ENCODE measurements at regions not wholly inside any gene's neighbourhood (a gene's known extent, or its start where the extent isn't known, plus 50 kb on each side); places are given as distances from the start of the nearest gene placed in this dataset.
"Not testable (repeated sequence)": the region's sequence is repeated elsewhere in the genome, so short reads cannot be mapped to it uniquely, and the experiment has no call there.

- DNase-seq (ENCODE audit: low read depth, low spot score), result no peak
Observed at GRCh38 chr13:74730556-74731331, 596.5 kb upstream of the KLF12 start.

DNA sequence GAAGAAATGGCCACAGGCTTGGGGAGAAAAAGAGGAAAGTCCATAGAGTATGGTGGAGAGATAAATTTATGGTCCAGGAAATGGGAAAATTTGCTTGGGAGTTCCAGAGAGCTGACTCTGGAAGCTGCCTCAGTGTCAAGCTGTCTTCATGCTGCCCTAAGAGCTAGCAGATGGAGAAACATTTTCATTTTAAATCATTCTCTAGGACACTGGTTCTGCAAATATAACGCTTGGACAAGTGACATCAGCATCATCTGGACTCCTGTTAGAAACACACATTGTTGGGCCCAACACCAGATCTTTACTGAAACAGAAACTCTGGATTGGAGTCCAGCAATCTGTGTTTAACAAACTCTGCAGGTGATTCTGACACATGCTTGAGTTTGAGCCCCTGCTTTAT, 592.0 kb upstream of the KLF12 start:
- no peak for DNase-seq (ENCODE audit: low read depth, low spot score)

- DNase-seq (ENCODE audit: low read depth, low spot score), result not testable (repeated sequence)
Observed at GRCh38 chr13:74718232-74718842, 584.1 kb upstream of the KLF12 start.

DNA sequence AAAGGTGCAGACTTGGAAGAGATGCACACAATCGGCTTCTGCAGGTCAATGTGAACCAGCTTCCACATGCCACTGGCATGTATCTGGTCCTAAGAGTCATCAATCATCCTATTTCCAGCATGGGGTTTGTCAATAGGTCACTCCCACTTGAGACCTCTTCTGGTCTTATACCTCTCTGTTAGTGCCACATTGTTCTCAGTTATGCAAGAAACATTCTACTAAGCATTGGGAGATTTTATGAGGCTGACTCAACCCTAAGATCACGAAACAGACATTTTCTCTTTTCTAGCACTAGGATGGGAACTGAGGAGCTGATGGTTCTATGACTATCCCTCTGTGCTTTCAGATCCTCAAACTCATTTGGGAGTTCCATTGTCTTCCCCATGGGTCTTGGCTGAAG, 581.5 kb upstream of the KLF12 start:
- no peak for DNase-seq (ENCODE audit: low read depth, low spot score)

DNA sequence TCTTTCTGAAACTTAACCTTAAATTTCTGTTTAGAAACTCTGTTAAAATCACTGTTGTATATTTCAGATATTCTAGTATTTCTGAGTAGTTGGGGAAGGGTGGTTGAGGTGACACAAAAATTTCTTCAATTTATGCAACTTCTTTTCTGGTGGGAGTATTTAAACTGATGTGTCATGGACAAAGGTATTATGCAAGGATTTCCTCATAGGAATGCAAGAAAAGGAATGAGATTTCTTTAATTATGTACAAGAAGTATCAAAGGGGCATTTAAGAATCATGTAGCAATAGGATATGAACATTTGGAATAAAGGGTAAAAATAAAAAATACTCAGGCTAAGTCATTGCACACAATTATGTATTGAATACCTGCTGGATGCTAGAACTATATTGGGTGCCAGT, 575.8 kb upstream of the KLF12 start:
- no peak for DNase-seq (ENCODE audit: low read depth, low spot score)

DNA sequence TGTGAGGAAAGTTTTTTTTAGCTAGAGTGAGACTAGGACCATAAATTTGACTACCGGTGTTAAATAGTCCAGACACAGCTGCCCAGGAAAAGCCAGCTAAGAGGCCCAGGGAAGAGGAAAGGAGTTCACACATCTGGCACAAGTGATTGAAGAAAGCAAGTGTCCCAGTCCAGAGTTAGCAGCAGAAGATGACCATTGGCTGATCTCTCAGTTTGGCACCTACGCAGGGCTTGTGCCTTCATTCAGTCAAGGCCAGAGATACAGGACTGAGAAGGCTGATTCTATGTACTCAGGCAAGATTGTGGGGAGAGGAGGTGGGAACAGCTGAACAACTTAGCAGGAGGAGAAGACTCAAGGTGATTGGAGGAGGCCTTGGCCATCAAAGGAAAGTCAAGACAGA, 575.0 kb upstream of the KLF12 start:
- no peak for DNase-seq (ENCODE audit: low read depth, low spot score)

DNA sequence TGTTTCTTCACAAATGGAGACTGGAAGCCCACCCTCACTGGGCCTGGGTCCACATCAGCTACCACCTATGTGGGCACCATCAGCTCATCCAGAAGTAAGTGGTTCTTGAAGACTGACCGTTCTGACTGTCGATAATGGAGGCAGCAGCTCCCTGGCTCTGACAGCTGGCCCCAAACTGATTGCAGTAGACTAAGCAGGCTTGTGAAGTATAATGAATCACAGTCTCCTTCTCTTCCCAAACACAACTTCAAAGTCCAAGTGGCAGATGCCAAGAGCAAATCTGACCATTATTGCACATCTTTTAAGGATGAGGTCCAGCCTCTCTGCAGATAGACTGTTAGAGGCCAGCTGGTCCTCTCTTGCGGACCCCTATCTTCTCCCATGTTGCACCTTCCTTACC, 574.4 kb upstream of the KLF12 start:
- no peak for DNase-seq (ENCODE audit: low read depth, low spot score)

GRCh38 chr13:74707291-74707690, 573.1 kb upstream of the KLF12 start:
- no peak for DNase-seq (ENCODE audit: low read depth, low spot score)

DNA sequence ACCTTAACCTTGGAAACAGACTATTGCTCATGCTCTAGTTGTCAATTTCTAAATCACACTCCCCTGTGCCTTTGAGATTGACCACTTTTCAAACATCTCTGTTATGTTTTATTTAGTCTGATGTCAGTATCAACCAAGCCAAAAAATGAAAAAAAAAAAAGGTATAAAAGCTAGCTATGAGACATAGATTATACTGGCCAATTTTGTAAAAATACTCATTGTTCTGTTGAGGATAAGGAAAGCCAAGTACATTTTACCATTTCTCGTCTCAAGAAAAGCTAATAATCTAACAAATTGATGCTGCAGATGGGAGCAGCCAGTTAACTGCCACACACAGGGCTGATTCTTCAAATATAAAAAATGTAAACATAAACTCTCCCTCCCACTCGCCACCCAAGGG, 572.6 kb upstream of the KLF12 start:
- no peak for DNase-seq (ENCODE audit: low read depth, low spot score)

GRCh38 chr13:74705438-74705837, 571.2 kb upstream of the KLF12 start:
- no peak for DNase-seq (ENCODE audit: low read depth, low spot score)

GRCh38 chr13:74703855-74704387, 569.7 kb upstream of the KLF12 start:
- no peak for DNase-seq (ENCODE audit: low read depth, low spot score)

DNA sequence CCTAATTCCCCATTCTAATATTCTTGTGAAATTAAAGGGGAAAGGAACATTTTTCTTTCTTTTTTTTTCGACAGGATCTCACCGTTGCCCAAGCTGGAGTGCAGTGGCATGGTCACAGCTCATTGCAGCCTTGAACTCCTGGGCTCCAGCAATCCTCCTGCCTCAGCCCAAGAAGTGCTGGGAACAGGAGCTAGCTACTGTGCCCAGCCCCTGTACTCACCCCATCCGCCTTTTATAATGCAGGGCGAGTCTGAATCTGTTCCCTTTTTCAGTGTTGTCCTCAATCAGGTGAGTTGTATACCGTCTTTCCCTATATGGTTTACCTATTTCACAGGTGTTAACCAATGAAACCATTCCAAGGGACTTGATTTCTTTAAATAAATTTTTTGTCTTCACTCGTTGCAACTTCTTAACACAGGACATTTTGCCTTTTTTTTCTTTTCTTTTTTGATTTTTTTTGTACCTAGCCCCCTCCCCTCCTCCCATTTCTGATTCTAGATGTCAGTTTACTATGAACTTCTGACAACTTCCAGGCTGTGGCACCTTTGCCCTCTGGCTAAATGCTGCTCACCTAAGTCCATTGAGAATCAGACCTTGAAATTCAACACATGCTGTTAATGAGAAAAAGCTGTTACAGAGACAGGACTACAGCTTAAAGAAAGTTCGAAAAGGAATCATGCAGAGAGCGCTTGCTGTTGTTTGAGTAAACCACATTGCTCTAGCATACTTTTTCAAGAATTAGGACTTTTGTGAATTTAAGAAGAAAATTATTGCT, 562.1 kb upstream of the KLF12 start:
- DNase-seq (ENCODE audit: low read depth, low spot score), result no peak

GRCh38 chr13:74695021-74695800, 561.0 kb upstream of the KLF12 start:
- no peak for DNase-seq (ENCODE audit: low read depth, low spot score)

GRCh38 chr13:74687442-74688182, 553.4 kb upstream of the KLF12 start:
- no peak for DNase-seq (ENCODE audit: low read depth, low spot score)

GRCh38 chr13:74683411-74683810, 549.2 kb upstream of the KLF12 start:
- no peak for DNase-seq (ENCODE audit: low read depth, low spot score)

DNA sequence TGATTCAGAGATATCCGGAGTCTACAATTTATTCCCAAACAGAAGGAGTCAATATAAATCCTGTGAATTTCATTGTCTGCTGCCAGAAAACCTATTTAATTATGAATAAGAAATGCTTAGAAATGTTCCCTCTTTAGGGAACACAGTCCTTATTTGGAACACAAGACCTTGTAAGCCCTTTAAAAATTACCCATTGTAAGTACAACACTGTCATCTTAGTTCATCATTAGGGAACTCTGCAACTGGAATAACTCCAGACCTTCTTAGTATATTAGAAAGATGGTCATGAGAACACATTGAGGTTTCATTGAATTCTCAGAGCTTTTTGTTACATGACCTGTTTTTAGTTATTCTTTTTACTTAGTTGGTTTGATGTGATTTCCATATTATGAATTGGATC, 548.5 kb upstream of the KLF12 start:
- no peak for DNase-seq (ENCODE audit: low read depth, low spot score)

DNA sequence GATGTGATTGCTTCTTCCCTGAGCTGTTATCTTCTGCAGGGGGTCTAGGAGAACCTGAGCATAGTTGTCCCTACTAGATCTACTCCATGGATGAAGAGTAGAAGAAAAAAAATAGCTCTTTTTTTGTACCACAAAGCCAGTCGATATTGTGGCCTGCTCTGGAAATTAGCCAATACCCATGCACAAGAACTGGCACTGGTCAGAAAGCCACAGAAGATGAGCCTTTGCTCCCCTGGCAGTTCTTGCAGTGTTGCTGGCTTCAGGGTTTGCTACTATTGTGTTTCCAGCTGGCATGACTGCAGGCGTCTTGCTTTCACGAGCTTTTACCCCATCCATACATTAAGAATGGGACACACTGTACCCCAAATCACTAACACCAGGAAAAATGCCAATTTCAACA, 547.7 kb upstream of the KLF12 start:
- DNase-seq (ENCODE audit: low read depth, low spot score), result no peak

DNA sequence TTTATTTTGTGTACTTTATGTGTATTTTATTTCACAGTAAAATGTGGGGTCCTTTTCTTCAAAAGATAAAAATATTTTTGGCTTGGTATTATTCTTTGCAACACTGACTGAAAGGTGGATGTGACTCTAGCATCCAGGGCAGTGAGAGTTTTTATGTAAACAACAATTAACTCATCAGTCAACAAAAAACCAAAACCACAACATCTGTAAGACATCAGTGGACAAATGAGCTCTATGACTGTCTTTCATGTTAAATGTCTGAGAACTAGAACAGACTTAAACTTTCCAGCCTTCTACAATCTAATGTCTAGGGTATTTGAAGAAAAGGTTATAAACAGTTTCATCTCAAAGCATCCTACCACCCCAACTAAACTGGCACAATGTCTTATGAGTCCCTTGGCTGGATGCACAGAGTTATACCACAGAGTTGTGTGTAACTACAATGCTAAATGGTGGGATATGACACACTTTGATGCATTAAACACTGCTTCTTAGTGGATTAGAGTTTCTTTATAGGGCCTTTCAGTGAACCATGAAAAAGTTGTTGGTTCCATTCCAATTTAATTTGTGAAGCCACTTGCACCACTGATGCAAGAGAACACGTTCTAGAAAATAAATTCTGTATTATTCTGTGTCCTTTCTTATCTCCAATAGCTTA, 544.2 kb upstream of the KLF12 start:
- no peak for DNase-seq (ENCODE audit: low read depth, low spot score)

DNA sequence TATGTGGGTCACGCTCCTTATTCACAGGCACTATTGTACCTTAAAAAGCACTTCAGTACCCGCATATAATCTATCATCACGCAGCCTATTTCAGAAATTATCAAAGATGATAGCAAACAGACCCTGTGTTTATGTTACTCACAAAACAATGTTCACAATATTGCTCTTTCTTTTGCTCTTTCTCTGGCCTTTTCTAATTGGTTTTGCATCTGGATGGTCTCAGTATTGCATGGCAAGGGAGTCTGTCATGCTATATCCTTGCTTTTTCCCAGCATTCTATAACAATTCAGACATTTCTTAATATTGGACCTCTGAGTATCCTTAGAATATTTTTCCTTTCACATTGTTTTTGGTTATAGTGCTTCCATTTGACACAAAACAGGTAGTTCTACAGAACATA, 541.8 kb upstream of the KLF12 start:
- no peak for DNase-seq (ENCODE audit: low read depth, low spot score)

DNA sequence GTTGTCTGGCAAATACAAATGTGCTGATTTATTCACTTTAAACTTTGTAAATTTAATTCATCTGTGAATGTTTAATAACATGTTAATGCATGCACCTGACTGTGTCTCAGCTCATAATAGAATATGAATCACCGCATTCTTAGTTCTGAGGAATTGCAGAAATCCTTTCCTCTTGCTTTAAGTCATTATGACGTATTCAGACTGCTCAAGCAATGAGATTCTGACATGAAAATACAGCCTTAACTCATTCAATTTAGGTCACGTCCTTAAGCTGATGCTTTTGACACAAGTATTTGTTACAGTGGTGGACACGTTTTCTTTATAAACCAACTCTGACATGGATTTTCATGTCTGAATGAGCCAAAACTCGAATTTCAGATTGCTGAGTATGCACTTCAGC, 541.0 kb upstream of the KLF12 start:
- no peak for DNase-seq (ENCODE audit: low read depth, low spot score)

GRCh38 chr13:74674720-74675119, 540.5 kb upstream of the KLF12 start:
- DNase-seq (ENCODE audit: low read depth, low spot score), result no peak

Measured in activated naive CD8-positive, alpha-beta T cell treated with anti-CD3 and anti-CD28 coated beads, Interleukin-2, amount 50 U/mL, for 16 hours (primary cell).